ENCODE measurements at regions not wholly inside any gene's neighbourhood (a gene's known extent, or its start where the extent isn't known, plus 50 kb on each side); places are given as distances from the start of the nearest gene placed in this dataset.

- H3K36me3 ChIP-seq, result no peaks in the 10 kb centered on the region
- no peaks in the 10 kb centered on the region for H3K9me3 ChIP-seq (replicated peaks)
- DNase-seq, result no peak
- H3K4me1 ChIP-seq, result no peaks in the 10 kb centered on the region
- H3K27me3 ChIP-seq, result no peaks in the 10 kb centered on the region
- H3K27ac ChIP-seq, result no peak overlapping the region
- no peak overlapping the region for H3K4me3 ChIP-seq
Observed at GRCh38 chr10:56583316-56583715, 222.3 kb upstream of the ZWINT start.

- DNase-seq, result no peak
- no peaks in the 10 kb centered on the region for H3K27me3 ChIP-seq
- H3K4me3 ChIP-seq, result no peak overlapping the region
- no peak overlapping the region for H3K27ac ChIP-seq
- no peaks in the 10 kb centered on the region for H3K9me3 ChIP-seq (replicated peaks)
- no peaks in the 10 kb centered on the region for H3K36me3 ChIP-seq
- no peaks in the 10 kb centered on the region for H3K4me1 ChIP-seq
Observed at GRCh38 chr10:56567580-56567979, 206.5 kb upstream of the ZWINT start.

- no peak overlapping the region for H3K27ac ChIP-seq
- H3K36me3 ChIP-seq, result no peaks in the 10 kb centered on the region
- no peaks in the 10 kb centered on the region for H3K9me3 ChIP-seq (replicated peaks)
- no peak overlapping the region for H3K4me3 ChIP-seq
- no peak for DNase-seq
- no peaks in the 10 kb centered on the region for H3K4me1 ChIP-seq
- no peaks in the 10 kb centered on the region for H3K27me3 ChIP-seq
Observed at GRCh38 chr10:56561336-56561735, 200.3 kb upstream of the ZWINT start.

GRCh38 chr10:56551037-56551436, 190.0 kb upstream of the ZWINT start:
- Histone ChIP-seq H3K9me3 (replicated peaks) (no peaks in the 10 kb centered on the region), H3K27ac (no peak overlapping the region), H3K27me3 (no peaks in the 10 kb centered on the region), H3K36me3 (no peaks in the 10 kb centered on the region), H3K4me1 (no peaks in the 10 kb centered on the region), H3K4me3 (no peak overlapping the region)
- no peak for DNase-seq

- peak in 1 of 2 experiments; percentile 20 for DNase-seq
- no peaks in the 10 kb centered on the region for H3K4me1 ChIP-seq
Observed at GRCh38 chr10:56547163-56547562, 186.1 kb upstream of the ZWINT start.

DNA sequence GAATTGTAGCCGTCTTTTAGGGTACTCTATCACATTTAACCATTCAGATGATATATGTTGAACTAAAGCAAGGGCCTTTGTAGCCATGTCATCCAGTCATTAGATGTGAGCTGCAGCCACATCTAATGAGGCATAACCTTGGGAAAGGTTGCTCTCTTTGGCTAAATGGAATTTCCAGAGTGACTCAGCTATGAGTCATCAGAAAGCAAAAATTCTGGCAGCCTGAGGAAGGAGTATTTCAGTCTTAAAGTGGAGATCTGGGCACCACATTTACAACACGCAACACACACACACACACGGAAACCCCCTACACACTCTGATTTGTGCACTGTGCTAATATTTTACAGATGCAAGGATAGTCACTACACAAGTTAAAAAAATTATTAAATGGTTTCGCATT, 176.9 kb upstream of the ZWINT start:
- no peaks in the 10 kb centered on the region for H3K9me3 ChIP-seq (replicated peaks)
- no peaks in the 10 kb centered on the region for H3K36me3 ChIP-seq
- H3K4me3 ChIP-seq, result no peak overlapping the region
- no peaks in the 10 kb centered on the region for H3K27me3 ChIP-seq
- DNase-seq, result peak in 1 of 2 experiments; percentile 16
- no peaks in the 10 kb centered on the region for H3K4me1 ChIP-seq
- H3K27ac ChIP-seq, result no peak overlapping the region

More at GRCh38 chr10:56547163-56547562, 186.1 kb upstream of the ZWINT start:
- Histone ChIP-seq H3K4me3 (no peak overlapping the region), H3K36me3 (no peaks in the 10 kb centered on the region), H3K27ac (no peak overlapping the region), H3K9me3 (replicated peaks) (no peaks in the 10 kb centered on the region), H3K27me3 (no peaks in the 10 kb centered on the region)

DNA sequence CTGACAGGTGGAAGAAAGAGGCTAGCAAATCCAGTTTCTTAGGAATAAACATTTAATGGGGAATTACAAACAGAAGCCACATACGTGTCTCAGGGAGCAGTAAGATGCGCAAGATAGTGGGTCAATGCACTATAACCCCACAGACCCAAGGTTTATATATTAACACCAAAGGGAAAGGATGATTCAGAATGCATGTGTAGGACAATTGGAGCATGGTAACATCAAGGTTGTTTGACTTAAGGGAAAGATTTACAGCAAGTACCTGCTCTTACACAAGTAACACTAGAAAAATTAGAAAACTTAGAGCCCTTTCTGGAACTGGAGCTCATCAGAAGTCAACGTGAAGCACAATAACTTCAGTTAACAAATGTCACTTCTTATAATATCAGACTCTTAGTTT, 161.1 kb upstream of the ZWINT start:
- H3K9me3 ChIP-seq (replicated peaks), result no peaks in the 10 kb centered on the region
- H3K4me3 ChIP-seq, result no peak overlapping the region
- H3K27ac ChIP-seq, result no peak overlapping the region
- H3K36me3 ChIP-seq, result no peaks in the 10 kb centered on the region
- no peaks in the 10 kb centered on the region for H3K27me3 ChIP-seq
- no peak for DNase-seq
- no peaks in the 10 kb centered on the region for H3K4me1 ChIP-seq

GRCh38 chr10:56508562-56508961, 147.5 kb upstream of the ZWINT start:
- no peak overlapping the region for H3K4me3 ChIP-seq
- H3K27ac ChIP-seq, result no peak overlapping the region
- H3K36me3 ChIP-seq, result no peaks in the 10 kb centered on the region

GRCh38 chr10:56507033-56507432, 146.0 kb upstream of the ZWINT start:
- Histone ChIP-seq H3K27me3 (no peaks in the 10 kb centered on the region), H3K4me1 (no peaks in the 10 kb centered on the region), H3K27ac (no peak overlapping the region), H3K4me3 (no peak overlapping the region), H3K9me3 (replicated peaks) (no peaks in the 10 kb centered on the region), H3K36me3 (no peaks in the 10 kb centered on the region)
- DNase-seq, result no peak

More at GRCh38 chr10:56508562-56508961, 147.5 kb upstream of the ZWINT start:
- Histone ChIP-seq H3K9me3 (replicated peaks) (no peaks in the 10 kb centered on the region), H3K4me1 (no peaks in the 10 kb centered on the region), H3K27me3 (no peaks in the 10 kb centered on the region)
- DNase-seq, result no peak

- Histone ChIP-seq H3K9me3 (replicated peaks) (no peaks in the 10 kb centered on the region), H3K27ac (no peak overlapping the region)
Observed at GRCh38 chr10:56505555-56505954, 144.5 kb upstream of the ZWINT start.

DNA sequence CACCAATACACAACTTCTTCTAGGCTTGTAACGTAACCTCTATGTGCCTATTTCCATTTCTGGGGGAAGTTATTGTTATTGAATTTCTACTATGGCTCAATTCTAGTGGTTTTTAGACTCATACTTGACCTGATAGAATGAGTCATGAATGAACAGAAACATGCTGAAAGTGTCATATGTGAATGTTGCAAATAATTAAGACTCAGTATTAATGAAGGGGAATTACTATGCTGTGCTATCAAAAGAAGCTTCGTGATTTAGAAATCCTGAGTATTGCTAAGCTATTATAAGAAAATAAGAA, 135.1 kb upstream of the ZWINT start:
- DNase-seq, result no peak
- H3K36me3 ChIP-seq, result no peaks in the 10 kb centered on the region
- no peaks in the 10 kb centered on the region for H3K9me3 ChIP-seq (replicated peaks)
- H3K4me1 ChIP-seq, result no peaks in the 10 kb centered on the region
- H3K4me3 ChIP-seq, result no peak overlapping the region
- no peak overlapping the region for H3K27ac ChIP-seq
- no peaks in the 10 kb centered on the region for H3K27me3 ChIP-seq

More at GRCh38 chr10:56505555-56505954, 144.5 kb upstream of the ZWINT start:
- Histone ChIP-seq H3K27me3 (no peaks in the 10 kb centered on the region), H3K4me1 (no peaks in the 10 kb centered on the region), H3K36me3 (no peaks in the 10 kb centered on the region), H3K4me3 (no peak overlapping the region)
- DNase-seq, result no peak

GRCh38 chr10:56487746-56488145, 126.7 kb upstream of the ZWINT start:
- DNase-seq, result no peak
- H3K4me1 ChIP-seq, result no peaks in the 10 kb centered on the region
- no peaks in the 10 kb centered on the region for H3K9me3 ChIP-seq (replicated peaks)
- H3K36me3 ChIP-seq, result no peaks in the 10 kb centered on the region
- no peaks in the 10 kb centered on the region for H3K27me3 ChIP-seq
- no peak overlapping the region for H3K27ac ChIP-seq
- no peak overlapping the region for H3K4me3 ChIP-seq

DNA sequence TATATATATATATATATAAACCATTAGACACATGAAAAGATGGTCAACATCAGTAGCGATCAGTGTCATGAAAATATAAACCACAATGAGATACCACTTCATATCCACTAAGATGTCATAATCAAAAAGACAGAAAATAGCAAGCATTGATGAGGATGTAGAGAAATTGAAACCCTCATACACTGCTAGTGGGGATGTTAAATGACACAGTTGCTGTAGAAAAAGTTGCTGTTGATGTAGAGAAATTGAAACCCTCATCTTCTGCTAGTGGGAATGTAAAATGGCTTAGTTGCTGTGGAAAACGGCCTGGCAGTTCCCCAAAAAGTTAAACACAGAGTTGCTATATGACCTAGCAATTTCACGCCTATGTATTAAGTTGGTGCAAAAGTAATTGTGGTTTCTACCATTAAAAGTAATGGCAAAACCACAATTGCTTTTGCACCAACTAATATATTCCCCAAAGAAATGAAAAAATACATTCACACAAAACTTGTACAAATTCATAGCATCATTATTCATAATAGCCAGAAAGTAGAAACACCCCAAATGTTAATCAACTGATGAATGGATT, 120.5 kb upstream of the ZWINT start:
- Histone ChIP-seq H3K4me1 (no peaks in the 10 kb centered on the region), H3K27me3 (no peaks in the 10 kb centered on the region), H3K9me3 (replicated peaks) (no peaks in the 10 kb centered on the region), H3K36me3 (no peaks in the 10 kb centered on the region), H3K27ac (no peak overlapping the region), H3K4me3 (no peak overlapping the region)
- peak in 1 of 2 experiments; percentile 3 for DNase-seq

DNA sequence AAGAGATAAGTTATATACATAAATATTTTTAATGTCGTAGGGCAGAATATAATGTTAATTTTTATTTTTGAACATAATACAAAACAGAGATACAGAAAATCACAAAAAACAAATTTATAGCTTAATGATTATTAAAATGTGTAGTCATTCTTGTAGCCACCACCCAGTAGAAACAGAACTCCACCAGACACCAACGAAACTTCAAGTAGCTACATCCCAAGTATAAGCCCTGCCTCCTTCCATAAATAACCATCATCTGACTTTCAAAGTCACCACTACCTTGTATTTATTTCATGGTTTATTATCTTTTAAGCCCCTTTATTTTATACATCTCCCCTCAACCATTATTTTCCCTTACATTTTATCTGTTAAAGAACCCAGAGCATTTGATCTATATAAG, 111.9 kb upstream of the ZWINT start:
- Histone ChIP-seq H3K4me1 (no peaks in the 10 kb centered on the region), H3K9me3 (replicated peaks) (no peaks in the 10 kb centered on the region), H3K36me3 (no peaks in the 10 kb centered on the region), H3K4me3 (no peak overlapping the region), H3K27ac (no peak overlapping the region), H3K27me3 (no peaks in the 10 kb centered on the region)
- no peak for DNase-seq

DNA sequence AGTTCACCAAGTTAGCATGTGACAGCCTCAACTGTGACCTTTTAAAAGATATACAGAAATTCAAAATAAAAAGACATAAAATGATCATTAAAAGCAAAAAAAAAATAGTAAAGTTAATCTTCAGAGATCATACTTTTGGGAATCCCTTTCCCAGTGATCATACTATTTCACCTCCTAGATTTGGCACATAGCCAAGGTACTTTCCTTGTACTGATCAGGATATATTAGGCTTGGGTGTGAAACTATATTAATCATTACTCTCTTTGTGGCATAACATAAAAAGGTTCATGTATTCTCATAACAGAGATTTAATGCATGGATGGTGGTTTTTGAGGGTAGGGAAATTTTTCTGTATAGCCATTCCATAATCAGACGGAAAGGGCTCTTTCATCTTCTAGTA, 109.6 kb upstream of the ZWINT start:
- no peak overlapping the region for H3K27ac ChIP-seq
- H3K4me3 ChIP-seq, result no peak overlapping the region
- H3K4me1 ChIP-seq, result no peaks in the 10 kb centered on the region
- H3K27me3 ChIP-seq, result no peaks in the 10 kb centered on the region
- DNase-seq, result peak in 1 of 2 experiments; percentile 1
- H3K36me3 ChIP-seq, result no peaks in the 10 kb centered on the region
- no peaks in the 10 kb centered on the region for H3K9me3 ChIP-seq (replicated peaks)

DNA sequence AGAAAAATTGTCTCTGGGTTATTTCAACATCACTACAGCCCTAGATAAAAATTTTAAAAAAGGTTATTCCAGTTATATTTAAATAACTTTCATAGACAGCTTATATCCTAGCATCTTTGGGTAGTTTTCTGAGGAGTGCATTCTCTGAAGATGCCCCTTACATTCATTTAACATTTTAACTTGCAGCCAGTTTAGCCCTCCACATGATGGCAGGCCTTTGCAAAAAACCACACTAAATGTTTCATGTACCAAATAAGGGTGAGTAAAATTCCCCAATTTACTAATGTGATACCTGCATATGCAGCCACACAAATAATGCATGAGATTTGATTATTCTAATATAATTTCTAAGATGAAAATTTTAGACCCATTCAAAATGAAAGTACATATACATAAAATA, 108.4 kb upstream of the ZWINT start:
- no peaks in the 10 kb centered on the region for H3K36me3 ChIP-seq
- H3K9me3 ChIP-seq (replicated peaks), result no peaks in the 10 kb centered on the region
- H3K27ac ChIP-seq, result no peak overlapping the region
- no peak overlapping the region for H3K4me3 ChIP-seq
- H3K27me3 ChIP-seq, result no peaks in the 10 kb centered on the region
- no peak for DNase-seq
- no peaks in the 10 kb centered on the region for H3K4me1 ChIP-seq
